ENCODE measurements at regions not wholly inside any gene's neighbourhood (a gene's known extent, or its start where the extent isn't known, plus 50 kb on each side); places are given as distances from the start of the nearest gene placed in this dataset.
A peak's percentile ranks its signal among the peaks of the same experiment; 100 is the strongest.
"Not testable (repeated sequence)": the region's sequence is repeated elsewhere in the genome, so short reads cannot be mapped to it uniquely, and the experiment has no call there.

- DNase-seq, result not testable (repeated sequence)
These were observed 84.5 kb downstream of the IDS start for GRCh38 chrX:149420566-149420965.

- DNase-seq, result no peak
These were observed 107.1 kb downstream of the IDS start for GRCh38 chrX:149398027-149398426.

- no peak for DNase-seq
These were observed 112.2 kb downstream of the IDS start for GRCh38 chrX:149392921-149393320.

- no peak for DNase-seq
These were observed 121.3 kb downstream of the IDS start for GRCh38 chrX:149383852-149384251.

- no peak for DNase-seq
These were observed 130.4 kb downstream of the IDS start for GRCh38 chrX:149374751-149375150.

GRCh38 chrX:149372866-149373265 lies 132.2 kb downstream of the IDS start:
- no peak for DNase-seq

GRCh38 chrX:149371986-149372385 lies 133.1 kb downstream of the IDS start:
- DNase-seq, result no peak

- no peak for DNase-seq
These were observed 135.0 kb downstream of the IDS start for GRCh38 chrX:149370097-149370496.

GRCh38 chrX:149365552-149365951 lies 139.6 kb downstream of the IDS start:
- DNase-seq, result no peak

GRCh38 chrX:149365061-149365460 lies 140.0 kb downstream of the IDS start:
- DNase-seq, result no peak

GRCh38 chrX:149363965-149364364 lies 141.1 kb downstream of the IDS start:
- no peak for DNase-seq

- no peak for DNase-seq
These were observed 158.8 kb downstream of the IDS start for GRCh38 chrX:149346306-149346705.

- no peak for DNase-seq
These were observed 182.8 kb downstream of the IDS start for GRCh38 chrX:149322316-149322715.

- no peak for DNase-seq
These were observed 191.2 kb downstream of the IDS start for GRCh38 chrX:149313871-149314371.

- DNase-seq, result no peak
These were observed 192.1 kb downstream of the IDS start for GRCh38 chrX:149312988-149313387.

- no peak for DNase-seq
These were observed 193.0 kb downstream of the IDS start for GRCh38 chrX:149312097-149312496.

- DNase-seq, result no peak
These were observed 202.4 kb downstream of the IDS start for GRCh38 chrX:149302705-149303104.

GRCh38 chrX:149298111-149298510 lies 207.0 kb downstream of the IDS start:
- no peak for DNase-seq

- no peak for DNase-seq
These were observed 209.0 kb downstream of the IDS start for GRCh38 chrX:149296092-149296491.

GRCh38 chrX:149286940-149287349 lies 218.2 kb downstream of the IDS start:
- DNase-seq, result peak; percentile 2

GRCh38 chrX:149284616-149285015 lies 220.5 kb downstream of the IDS start:
- DNase-seq, result no peak

GRCh38 chrX:149283853-149284252 lies 221.3 kb downstream of the IDS start:
- no peak for DNase-seq

GRCh38 chrX:149282909-149283308 lies 222.2 kb downstream of the IDS start:
- DNase-seq, result no peak

- no peak for DNase-seq
These were observed 225.1 kb downstream of the IDS start for GRCh38 chrX:149280011-149280410.

- no peak for DNase-seq
These were observed 229.3 kb downstream of the IDS start for GRCh38 chrX:149275836-149276235.
